SH-SY5Y (cell line): ENCODE measurements at regions not wholly inside any gene's neighbourhood (a gene's known extent, or its start where the extent isn't known, plus 50 kb on each side); places are given as distances from the start of the nearest gene placed in this dataset.

Experiments
- GATA2 ChIP-seq: IDR thresholded peaks from 2 replicates; pipeline ENCODE4 v1.6.1; 2011; ENCODE audit warnings: mild to moderate bottlenecking, low read depth, low read length
- GATA3 ChIP-seq: IDR thresholded peaks from 2 replicates; pipeline ENCODE4 v1.6.1; 2011; ENCODE audit warnings: low read depth, mild to moderate bottlenecking, low read length, moderate library complexity

GRCh38 chr10:125450218-125450617, 232.7 kb downstream of the TEX36 start:
- no peak for TF ChIP-seq GATA3
- TF ChIP-seq GATA2 = no peak
